Natural killer cell (primary cell): ENCODE measurements at regions not wholly inside any gene's neighbourhood (a gene's known extent, or its start where the extent isn't known, plus 50 kb on each side); places are given as distances from the start of the nearest gene placed in this dataset.

Experiments
- ATAC-seq, 3 donors: fragments of 150-1000 bp in 2 of 3; fragments of 200-7000 bp in 1 of 3; cut with Tn5 transposase; 1 replicate in 1 of 3; 2 replicates in 2 of 3; pipeline ENCODE4 v1.10.0; 2021; ENCODE audit warnings: mild to moderate bottlenecking in 2 of 3, moderate library complexity in 2 of 3
- DNase-seq, 2 donors: peaks; one replicate each; pipeline versions ENCODE4 v3.0.0 to v3.0.0-alpha.2; 2013 to 2021; ENCODE audit warnings: mixed read lengths in 1 of 2
- H3K27ac ChIP-seq: one replicate; pipeline ENCODE4 v1.5.1; 2013; ENCODE audit warnings: mild to moderate bottlenecking, low read length
- H3K27me3 ChIP-seq: one replicate; pipeline ENCODE4 v1.6.1; 2013; ENCODE audit warnings: low read length; ENCODE audit not compliant: control insufficient read depth, insufficient read depth
- H3K36me3 ChIP-seq: one replicate; pipeline ENCODE4 v1.6.1; 2013; ENCODE audit warnings: low read length; ENCODE audit not compliant: control insufficient read depth, insufficient read depth
- H3K4me1 ChIP-seq: one replicate; pipeline ENCODE4 v1.6.1; 2013; ENCODE audit warnings: low read length; ENCODE audit not compliant: control insufficient read depth, insufficient read depth
- H3K4me3 ChIP-seq: one replicate; pipeline ENCODE4 v1.5.1; 2013; ENCODE audit warnings: low read length
- H3K9me3 ChIP-seq: one replicate; pipeline ENCODE4 v1.6.1; 2013; ENCODE audit warnings: low read length; ENCODE audit not compliant: control insufficient read depth, insufficient read depth
- H3K27ac Mint-ChIP-seq, 2 donors: one replicate each; pipeline ENCODE4 v1.8.0; 2022; ENCODE audit warnings: mild to moderate bottlenecking in 2 of 2, mixed read lengths in 2 of 2, moderate library complexity in 1 of 2
- H3K27me3 Mint-ChIP-seq, 2 donors: one replicate each; pipeline ENCODE4 v1.8.0; 2022; ENCODE audit warnings: low read depth in 2 of 2, mixed read lengths in 2 of 2
- H3K36me3 Mint-ChIP-seq: one replicate; pipeline ENCODE4 v1.8.0; 2022; ENCODE audit warnings: mixed read lengths
- H3K4me1 Mint-ChIP-seq, 2 donors: one replicate each; pipeline ENCODE4 v1.8.0; 2022; ENCODE audit warnings: mixed read lengths in 2 of 2
- H3K4me3 Mint-ChIP-seq: one replicate; pipeline ENCODE4 v1.8.0; 2022; ENCODE audit warnings: mild to moderate bottlenecking, moderate library complexity, mixed read lengths
- H3K9me3 Mint-ChIP-seq, 2 donors: one replicate each; pipeline ENCODE4 v1.8.0; 2022; ENCODE audit warnings: mixed read lengths in 2 of 2
- WGBS: methylation state at CpG from one replicate; pipeline ENCODE4 v1.1.7; 2013; ENCODE audit warnings: missing lambda C conversion rate; ENCODE audit not compliant: insufficient coverage; 5-methylcytosine and 5-hydroxymethylcytosine counted together
- intact Hi-C: fragments of 100-400 bp; cut with micrococcal nuclease; formaldehyde crosslinking; loops from one replicate; pipeline ENCODE4 v1.14.2; 2022
- TF ChIP-seq, protein P1 (sequence below): fragments of 200-600 bp; IDR thresholded peaks from one replicate; pipeline ENCODE4 v1.8.0; 2022; ENCODE audit warnings: antibody characterized with exemption

- Mint-ChIP-seq H3K4me1 (no peaks in the 10 kb centered on the region), H3K9me3 (no peaks in the 10 kb centered on the region), H3K27ac (no peak overlapping the region), H3K4me3 (no peak overlapping the region), H3K27me3 (no peaks in the 10 kb centered on the region), H3K36me3 (no peaks in the 10 kb centered on the region)
- no peaks in the 10 kb centered on the region for H3K27me3 ChIP-seq
- no peaks in the 10 kb centered on the region for H3K4me1 ChIP-seq
- DNase-seq = no peak
- ATAC-seq = no peak
- no peak overlapping the region for H3K27ac ChIP-seq
- TF ChIP-seq, protein P1, sequence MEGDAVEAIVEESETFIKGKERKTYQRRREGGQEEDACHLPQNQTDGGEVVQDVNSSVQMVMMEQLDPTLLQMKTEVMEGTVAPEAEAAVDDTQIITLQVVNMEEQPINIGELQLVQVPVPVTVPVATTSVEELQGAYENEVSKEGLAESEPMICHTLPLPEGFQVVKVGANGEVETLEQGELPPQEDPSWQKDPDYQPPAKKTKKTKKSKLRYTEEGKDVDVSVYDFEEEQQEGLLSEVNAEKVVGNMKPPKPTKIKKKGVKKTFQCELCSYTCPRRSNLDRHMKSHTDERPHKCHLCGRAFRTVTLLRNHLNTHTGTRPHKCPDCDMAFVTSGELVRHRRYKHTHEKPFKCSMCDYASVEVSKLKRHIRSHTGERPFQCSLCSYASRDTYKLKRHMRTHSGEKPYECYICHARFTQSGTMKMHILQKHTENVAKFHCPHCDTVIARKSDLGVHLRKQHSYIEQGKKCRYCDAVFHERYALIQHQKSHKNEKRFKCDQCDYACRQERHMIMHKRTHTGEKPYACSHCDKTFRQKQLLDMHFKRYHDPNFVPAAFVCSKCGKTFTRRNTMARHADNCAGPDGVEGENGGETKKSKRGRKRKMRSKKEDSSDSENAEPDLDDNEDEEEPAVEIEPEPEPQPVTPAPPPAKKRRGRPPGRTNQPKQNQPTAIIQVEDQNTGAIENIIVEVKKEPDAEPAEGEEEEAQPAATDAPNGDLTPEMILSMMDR = no peak
- no peaks in the 10 kb centered on the region for H3K9me3 ChIP-seq
- no peak overlapping the region for H3K4me3 ChIP-seq
- no peaks in the 10 kb centered on the region for H3K36me3 ChIP-seq
- intact Hi-C loops = no loop called here
- 83% methylated on average over 1 of the region's 1 CpG for WGBS
These were observed 258.4 kb upstream of the CACNA2D1 start for GRCh38 chr7:82701949-82702348.

DNA sequence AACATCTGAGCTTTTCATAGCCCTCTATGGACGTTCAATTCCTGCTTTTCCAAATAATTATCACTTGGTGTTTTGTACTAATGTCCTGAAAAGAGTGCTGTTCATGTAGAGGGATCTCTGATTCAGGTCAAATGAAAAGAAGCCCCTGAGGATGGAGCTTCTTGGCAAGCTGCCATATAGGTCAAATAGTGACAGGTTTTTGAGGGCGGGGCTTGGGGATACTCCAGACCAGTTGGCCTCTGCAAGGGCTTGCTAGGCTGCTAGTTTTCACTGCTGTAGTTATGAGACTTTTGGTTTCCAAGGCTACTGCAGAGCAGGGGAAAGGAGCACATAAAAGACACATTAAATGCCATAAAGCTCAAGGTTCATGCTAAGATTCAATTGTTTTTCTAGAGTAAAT, 257.2 kb upstream of the CACNA2D1 start:
- H3K36me3 ChIP-seq = no peaks in the 10 kb centered on the region
- Mint-ChIP-seq H3K27ac (no peak overlapping the region), H3K36me3 (no peaks in the 10 kb centered on the region), H3K27me3 (no peaks in the 10 kb centered on the region), H3K9me3 (no peaks in the 10 kb centered on the region), H3K4me3 (no peak overlapping the region), H3K4me1 (no peaks in the 10 kb centered on the region)
- 64% methylated on average over 2 of the region's 2 CpGs for WGBS
- no peak for ATAC-seq
- H3K27me3 ChIP-seq = no peaks in the 10 kb centered on the region
- intact Hi-C loops = no loop called here
- H3K9me3 ChIP-seq = no peaks in the 10 kb centered on the region
- TF ChIP-seq, protein P1 = no peak
- H3K4me1 ChIP-seq = no peaks in the 10 kb centered on the region
- no peak for DNase-seq
- no peak overlapping the region for H3K4me3 ChIP-seq
- H3K27ac ChIP-seq = no peak overlapping the region

DNA sequence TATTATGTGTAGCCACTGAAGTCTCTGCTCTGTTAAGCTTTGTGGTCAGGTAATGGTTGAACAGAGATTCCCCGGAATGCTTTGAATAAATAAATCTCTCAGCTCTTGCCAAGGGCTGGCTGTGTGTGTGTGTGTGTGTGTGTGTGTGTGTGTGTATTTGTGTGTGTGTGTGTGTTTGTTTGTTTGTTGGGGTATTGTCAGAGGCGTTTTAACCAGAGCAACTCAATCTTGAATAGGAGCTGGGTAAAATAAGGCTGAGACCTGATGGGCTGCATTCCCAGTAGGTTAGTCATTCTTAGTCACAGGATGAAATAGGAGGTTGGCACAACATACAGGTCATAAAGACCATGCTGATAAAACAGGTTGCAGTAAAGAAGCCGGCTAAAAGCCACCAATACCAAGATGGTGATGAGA, 256.2 kb upstream of the CACNA2D1 start:
- WGBS = 84% methylated on average over 3 of the region's 3 CpGs
- H3K27ac ChIP-seq = no peak overlapping the region
- H3K27me3 Mint-ChIP-seq = no peaks in the 10 kb centered on the region
- no peak overlapping the region for H3K4me3 Mint-ChIP-seq
- no peaks in the 10 kb centered on the region for H3K4me1 Mint-ChIP-seq
- TF ChIP-seq, protein P1 = no peak
- H3K27me3 ChIP-seq = no peaks in the 10 kb centered on the region
- H3K9me3 ChIP-seq = no peaks in the 10 kb centered on the region
- no peaks in the 10 kb centered on the region for H3K36me3 ChIP-seq
- intact Hi-C loops = no loop called here
- H3K9me3 Mint-ChIP-seq = no peaks in the 10 kb centered on the region
- ATAC-seq (no peak), DNase-seq (no peak)
- no peaks in the 10 kb centered on the region for H3K36me3 Mint-ChIP-seq
- H3K4me3 ChIP-seq = no peak overlapping the region
- H3K4me1 ChIP-seq = no peaks in the 10 kb centered on the region
- no peak overlapping the region for H3K27ac Mint-ChIP-seq

- no peak for DNase-seq
- Mint-ChIP-seq H3K4me3 (no peak overlapping the region), H3K27me3 (no peaks in the 10 kb centered on the region), H3K27ac (no peak overlapping the region), H3K4me1 (no peaks in the 10 kb centered on the region), H3K9me3 (no peaks in the 10 kb centered on the region), H3K36me3 (no peaks in the 10 kb centered on the region)
- H3K9me3 ChIP-seq = no peaks in the 10 kb centered on the region
- 93% methylated on average over 1 of the region's 3 CpGs for WGBS
- TF ChIP-seq, protein P1 = no peak
- H3K4me1 ChIP-seq = no peaks in the 10 kb centered on the region
- H3K4me3 ChIP-seq = no peak overlapping the region
- H3K27ac ChIP-seq = no peak overlapping the region
- no peaks in the 10 kb centered on the region for H3K27me3 ChIP-seq
- intact Hi-C loops = no loop called here
- no peak for ATAC-seq
- no peaks in the 10 kb centered on the region for H3K36me3 ChIP-seq
These were observed 254.3 kb upstream of the CACNA2D1 start for GRCh38 chr7:82697897-82698296.
